ENCODE measurements at regions not wholly inside any gene's neighbourhood (a gene's known extent, or its start where the extent isn't known, plus 50 kb on each side); places are given as distances from the start of the nearest gene placed in this dataset.

DNA sequence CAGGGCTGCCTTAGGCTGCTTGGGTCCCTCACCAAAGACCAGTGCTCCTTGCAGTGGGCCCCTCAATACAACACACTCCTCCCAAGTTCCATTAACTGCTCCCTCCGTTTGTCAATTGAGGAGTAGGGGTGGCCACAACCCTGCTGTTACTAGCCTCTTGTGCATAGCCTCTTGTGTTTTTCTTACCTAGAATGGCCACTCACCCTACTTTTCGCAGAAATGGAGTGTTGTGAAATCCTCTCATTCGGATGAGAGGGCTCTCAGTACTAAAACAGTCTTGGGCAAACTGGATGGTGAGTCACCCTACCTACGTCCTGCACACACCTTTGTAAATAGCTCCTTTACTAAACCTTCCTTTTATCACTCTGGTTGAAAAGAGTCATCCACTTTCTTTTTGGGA lies 253.9 kb downstream of the OSR1 start:
- no peak for DNase-seq
- WGBS, 3 donors = 91 to 98% (median 95%) methylated on average over 4 of the region's 4 CpGs
- H3K9me3 ChIP-seq = no peaks in the 10 kb centered on the region
- no peak overlapping the region for H3K27ac ChIP-seq
- no peaks in the 10 kb centered on the region for H3K36me3 ChIP-seq
- H3K4me1 ChIP-seq (ENCODE audit: insufficient read depth) = peaks cover 4% of the 10 kb centered on the region
- TF ChIP-seq EP300 (IDR thresholded peaks at IDR 0.05) (no peak), POLR2A (IDR thresholded peaks at IDR 0.05) (no peak)
- TF ChIP-seq, protein P1, sequence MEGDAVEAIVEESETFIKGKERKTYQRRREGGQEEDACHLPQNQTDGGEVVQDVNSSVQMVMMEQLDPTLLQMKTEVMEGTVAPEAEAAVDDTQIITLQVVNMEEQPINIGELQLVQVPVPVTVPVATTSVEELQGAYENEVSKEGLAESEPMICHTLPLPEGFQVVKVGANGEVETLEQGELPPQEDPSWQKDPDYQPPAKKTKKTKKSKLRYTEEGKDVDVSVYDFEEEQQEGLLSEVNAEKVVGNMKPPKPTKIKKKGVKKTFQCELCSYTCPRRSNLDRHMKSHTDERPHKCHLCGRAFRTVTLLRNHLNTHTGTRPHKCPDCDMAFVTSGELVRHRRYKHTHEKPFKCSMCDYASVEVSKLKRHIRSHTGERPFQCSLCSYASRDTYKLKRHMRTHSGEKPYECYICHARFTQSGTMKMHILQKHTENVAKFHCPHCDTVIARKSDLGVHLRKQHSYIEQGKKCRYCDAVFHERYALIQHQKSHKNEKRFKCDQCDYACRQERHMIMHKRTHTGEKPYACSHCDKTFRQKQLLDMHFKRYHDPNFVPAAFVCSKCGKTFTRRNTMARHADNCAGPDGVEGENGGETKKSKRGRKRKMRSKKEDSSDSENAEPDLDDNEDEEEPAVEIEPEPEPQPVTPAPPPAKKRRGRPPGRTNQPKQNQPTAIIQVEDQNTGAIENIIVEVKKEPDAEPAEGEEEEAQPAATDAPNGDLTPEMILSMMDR (IDR thresholded peaks at IDR 0.05) = no peak
- H3K27me3 ChIP-seq = no peaks in the 10 kb centered on the region
- H3K4me3 ChIP-seq = no peak overlapping the region
- intact Hi-C loops (cut with DNase I) = no loop called here

DNA sequence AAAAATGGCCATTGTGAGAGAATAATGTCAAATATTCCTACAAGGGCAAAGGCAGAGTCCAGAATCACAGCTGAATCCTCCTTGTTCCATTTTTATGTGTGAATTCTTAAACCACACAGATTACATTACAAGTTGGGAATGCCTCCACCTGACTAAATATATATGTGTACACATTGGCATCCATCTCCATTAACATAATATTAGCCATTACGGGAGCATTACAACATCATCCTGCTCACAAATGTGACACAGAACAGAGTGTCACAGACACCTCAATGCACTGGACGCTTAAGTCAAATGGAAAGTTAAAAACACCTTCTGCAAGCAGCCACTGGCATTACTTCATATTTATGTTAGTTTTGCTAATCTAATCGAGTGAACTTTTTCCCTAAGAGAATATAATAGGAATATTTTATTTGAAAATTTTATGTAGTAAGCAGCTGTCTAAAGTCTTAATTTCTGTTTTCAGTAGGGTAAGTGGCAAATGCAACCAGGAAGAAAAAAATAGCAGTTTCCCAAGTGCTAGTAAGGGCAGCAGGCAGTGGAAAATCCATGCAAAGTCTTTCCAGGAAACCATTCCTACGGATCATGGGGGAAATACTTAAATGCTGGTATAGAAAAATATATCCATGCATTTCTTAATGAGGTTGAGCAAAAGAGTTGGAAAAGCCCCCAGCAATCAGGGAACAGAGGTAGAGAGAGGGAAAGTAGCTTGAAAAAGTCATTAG lies 255.6 kb downstream of the OSR1 start:
- no peak overlapping the region for H3K27ac ChIP-seq
- WGBS, 3 donors = 49 to 88% (median 49%) methylated on average over 4 of the region's 4 CpGs
- no peaks in the 10 kb centered on the region for H3K27me3 ChIP-seq
- H3K4me1 ChIP-seq (ENCODE audit: insufficient read depth) = peaks cover 4% of the 10 kb centered on the region
- no peak overlapping the region for H3K4me3 ChIP-seq
- intact Hi-C loops (cut with DNase I) = no loop called here
- H3K36me3 ChIP-seq = no peaks in the 10 kb centered on the region
- TF ChIP-seq, protein P1 (IDR thresholded peaks at IDR 0.05) = no peak
- H3K9me3 ChIP-seq = no peaks in the 10 kb centered on the region
- no peak for DNase-seq

DNA sequence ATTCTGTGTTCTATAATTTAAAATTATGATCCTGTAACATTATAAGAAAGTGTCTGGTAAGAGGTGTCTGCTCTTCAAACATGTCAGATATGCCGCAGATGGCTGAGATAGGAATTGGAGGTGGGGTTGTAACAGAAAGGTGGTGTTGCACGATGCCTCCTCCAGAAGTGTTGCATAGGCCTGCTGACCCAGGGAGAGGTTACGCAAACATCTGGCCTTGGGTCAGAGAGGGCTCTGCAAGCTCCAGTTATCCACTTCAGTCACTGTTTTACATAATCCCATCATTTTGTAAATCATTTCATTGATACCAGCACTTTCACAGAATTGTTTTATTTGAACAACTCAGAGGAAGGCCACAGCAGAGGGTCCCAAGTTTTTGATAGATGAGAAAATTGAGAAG lies 256.5 kb downstream of the OSR1 start:
- no peaks in the 10 kb centered on the region for H3K9me3 ChIP-seq
- no peak overlapping the region for H3K4me3 ChIP-seq
- no peaks in the 10 kb centered on the region for H3K36me3 ChIP-seq
- H3K4me1 ChIP-seq (ENCODE audit: insufficient read depth) = peaks cover 4% of the 10 kb centered on the region
- 63 to 83% (median 81%) methylated on average over 3 of the region's 3 CpGs for WGBS, 3 donors
- no peak for TF ChIP-seq EP300 (IDR thresholded peaks at IDR 0.05)
- TF ChIP-seq POLR2A (IDR thresholded peaks at IDR 0.05) = no peak
- TF ChIP-seq, protein P1 (IDR thresholded peaks at IDR 0.05) = no peak
- no peak for DNase-seq
- intact Hi-C loops (cut with DNase I) = no loop called here
- no peak overlapping the region for H3K27ac ChIP-seq
- no peaks in the 10 kb centered on the region for H3K27me3 ChIP-seq

DNA sequence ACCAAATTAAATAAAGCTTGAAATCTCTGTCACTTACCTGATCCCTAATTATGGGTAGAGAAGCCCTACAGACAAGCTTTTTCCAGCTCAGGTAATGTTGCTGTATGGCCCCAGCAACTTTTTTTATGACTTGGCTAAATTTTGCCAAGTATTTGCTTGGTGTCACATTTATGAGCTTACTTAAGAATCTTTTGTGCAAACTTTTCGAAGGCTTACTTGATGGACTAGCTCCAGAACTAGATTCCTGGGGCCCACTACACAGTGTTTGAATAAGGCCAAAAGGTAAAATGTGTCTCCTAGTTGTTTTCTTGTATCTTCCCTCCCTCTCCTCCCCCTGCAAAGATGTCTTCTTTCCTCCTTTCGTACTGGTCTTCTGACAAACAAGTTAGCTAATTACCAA lies 257.9 kb downstream of the OSR1 start:
- Histone ChIP-seq H3K9me3 (no peaks in the 10 kb centered on the region), H3K27ac (no peak overlapping the region), H3K27me3 (no peaks in the 10 kb centered on the region), H3K36me3 (no peaks in the 10 kb centered on the region), H3K4me3 (no peak overlapping the region), H3K4me1 (ENCODE audit: insufficient read depth) (no peaks in the 10 kb centered on the region)
- no peak for TF ChIP-seq EP300 (IDR thresholded peaks at IDR 0.05)
- TF ChIP-seq POLR2A (IDR thresholded peaks at IDR 0.05) = no peak
- TF ChIP-seq, protein P1 (IDR thresholded peaks at IDR 0.05) = no peak
- 79 to 97% (median 92%) methylated on average over 2 of the region's 2 CpGs for WGBS, 3 donors
- intact Hi-C loops (cut with DNase I) = no loop called here
- no peak for DNase-seq

Data from ovary (tissue), 7 donors.